ENCODE measurements at regions not wholly inside any gene's neighbourhood (a gene's known extent, or its start where the extent isn't known, plus 50 kb on each side); places are given as distances from the start of the nearest gene placed in this dataset.

- Histone ChIP-seq H3K9ac (ENCODE audit: low read depth in 1 of 2, low read length in 2 of 2) (no peak overlapping the region), H3K27me3 (ENCODE audit: control insufficient read depth in 2 of 2, insufficient read depth in 2 of 2, low read length in 2 of 2) (no peaks in the 10 kb centered on the region), H3K27ac (ENCODE audit: low read depth in 2 of 2, low read length in 2 of 2) (no peak overlapping the region), H3K4me1 (ENCODE audit: control insufficient read depth in 2 of 2, insufficient read depth in 2 of 2, low read length in 2 of 2) (no peaks in the 10 kb centered on the region), H3K4me3 (ENCODE audit: low read length in 2 of 2) (no peak overlapping the region), H3K36me3 (ENCODE audit: control insufficient read depth in 2 of 2, insufficient read depth in 2 of 2, low read length in 2 of 2) (no peaks in the 10 kb centered on the region), H3K9me3 (ENCODE audit: control insufficient read depth in 2 of 2, low read length in 2 of 2) (peaks cover 0 to 2% of the 10 kb centered on the region in 2 donors)
These were observed 840.7 kb downstream of the FAM181B start for GRCh38 chr11:81892770-81893635.

- peaks cover 0 to 2% of the 10 kb centered on the region in 2 donors for H3K9me3 ChIP-seq (ENCODE audit: control insufficient read depth in 2 of 2, low read length in 2 of 2)
- H3K4me3 ChIP-seq (ENCODE audit: low read length in 2 of 2): no peak overlapping the region
- H3K27me3 ChIP-seq (ENCODE audit: control insufficient read depth in 2 of 2, insufficient read depth in 2 of 2, low read length in 2 of 2): no peaks in the 10 kb centered on the region
- H3K36me3 ChIP-seq (ENCODE audit: control insufficient read depth in 2 of 2, insufficient read depth in 2 of 2, low read length in 2 of 2): no peaks in the 10 kb centered on the region
- H3K4me1 ChIP-seq (ENCODE audit: control insufficient read depth in 2 of 2, insufficient read depth in 2 of 2, low read length in 2 of 2): no peaks in the 10 kb centered on the region
- no peak overlapping the region for H3K9ac ChIP-seq (ENCODE audit: low read depth in 1 of 2, low read length in 2 of 2)
- no peak overlapping the region for H3K27ac ChIP-seq (ENCODE audit: low read depth in 2 of 2, low read length in 2 of 2)
These were observed 845.3 kb downstream of the FAM181B start for GRCh38 chr11:81888391-81888790.

GRCh38 chr11:81887671-81888070, 846.0 kb downstream of the FAM181B start:
- Histone ChIP-seq H3K4me1 (ENCODE audit: control insufficient read depth in 2 of 2, insufficient read depth in 2 of 2, low read length in 2 of 2) (no peaks in the 10 kb centered on the region), H3K4me3 (ENCODE audit: low read length in 2 of 2) (no peak overlapping the region), H3K27ac (ENCODE audit: low read depth in 2 of 2, low read length in 2 of 2) (no peak overlapping the region), H3K36me3 (ENCODE audit: control insufficient read depth in 2 of 2, insufficient read depth in 2 of 2, low read length in 2 of 2) (no peaks in the 10 kb centered on the region), H3K9me3 (ENCODE audit: control insufficient read depth in 2 of 2, low read length in 2 of 2) (no peaks in the 10 kb centered on the region), H3K9ac (ENCODE audit: low read depth in 1 of 2, low read length in 2 of 2) (no peak overlapping the region), H3K27me3 (ENCODE audit: control insufficient read depth in 2 of 2, insufficient read depth in 2 of 2, low read length in 2 of 2) (no peaks in the 10 kb centered on the region)

- no peaks in the 10 kb centered on the region for H3K4me1 ChIP-seq (ENCODE audit: control insufficient read depth in 2 of 2, insufficient read depth in 2 of 2, low read length in 2 of 2)
- H3K27me3 ChIP-seq (ENCODE audit: control insufficient read depth in 2 of 2, insufficient read depth in 2 of 2, low read length in 2 of 2): no peaks in the 10 kb centered on the region
- H3K4me3 ChIP-seq (ENCODE audit: low read length in 2 of 2): no peak overlapping the region
- no peak overlapping the region for H3K27ac ChIP-seq (ENCODE audit: low read depth in 2 of 2, low read length in 2 of 2)
- H3K9ac ChIP-seq (ENCODE audit: low read depth in 1 of 2, low read length in 2 of 2): no peak overlapping the region
- no peaks in the 10 kb centered on the region for H3K36me3 ChIP-seq (ENCODE audit: control insufficient read depth in 2 of 2, insufficient read depth in 2 of 2, low read length in 2 of 2)
- no peaks in the 10 kb centered on the region for H3K9me3 ChIP-seq (ENCODE audit: control insufficient read depth in 2 of 2, low read length in 2 of 2)
These were observed 847.1 kb downstream of the FAM181B start for GRCh38 chr11:81886406-81887075.

- no peak overlapping the region for H3K4me3 ChIP-seq (ENCODE audit: low read length in 2 of 2)
- H3K9ac ChIP-seq (ENCODE audit: low read depth in 1 of 2, low read length in 2 of 2): no peak overlapping the region
- no peaks in the 10 kb centered on the region for H3K27me3 ChIP-seq (ENCODE audit: control insufficient read depth in 2 of 2, insufficient read depth in 2 of 2, low read length in 2 of 2)
- no peaks in the 10 kb centered on the region for H3K9me3 ChIP-seq (ENCODE audit: control insufficient read depth in 2 of 2, low read length in 2 of 2)
- H3K4me1 ChIP-seq (ENCODE audit: control insufficient read depth in 2 of 2, insufficient read depth in 2 of 2, low read length in 2 of 2): no peaks in the 10 kb centered on the region
- H3K36me3 ChIP-seq (ENCODE audit: control insufficient read depth in 2 of 2, insufficient read depth in 2 of 2, low read length in 2 of 2): no peaks in the 10 kb centered on the region
- no peak overlapping the region for H3K27ac ChIP-seq (ENCODE audit: low read depth in 2 of 2, low read length in 2 of 2)
These were observed 859.0 kb downstream of the FAM181B start for GRCh38 chr11:81874635-81875034.

GRCh38 chr11:81870815-81871214, 862.8 kb downstream of the FAM181B start:
- Histone ChIP-seq H3K9me3 (ENCODE audit: control insufficient read depth in 2 of 2, low read length in 2 of 2) (no peaks in the 10 kb centered on the region), H3K9ac (ENCODE audit: low read depth in 1 of 2, low read length in 2 of 2) (no peak overlapping the region), H3K4me3 (ENCODE audit: low read length in 2 of 2) (no peak overlapping the region), H3K4me1 (ENCODE audit: control insufficient read depth in 2 of 2, insufficient read depth in 2 of 2, low read length in 2 of 2) (no peaks in the 10 kb centered on the region), H3K27me3 (ENCODE audit: control insufficient read depth in 2 of 2, insufficient read depth in 2 of 2, low read length in 2 of 2) (no peaks in the 10 kb centered on the region), H3K36me3 (ENCODE audit: control insufficient read depth in 2 of 2, insufficient read depth in 2 of 2, low read length in 2 of 2) (no peaks in the 10 kb centered on the region), H3K27ac (ENCODE audit: low read depth in 2 of 2, low read length in 2 of 2) (no peak overlapping the region)

GRCh38 chr11:81870066-81870412, 863.6 kb downstream of the FAM181B start:
- H3K4me3 ChIP-seq (ENCODE audit: low read length in 2 of 2): no peak overlapping the region
- no peaks in the 10 kb centered on the region for H3K27me3 ChIP-seq (ENCODE audit: control insufficient read depth in 2 of 2, insufficient read depth in 2 of 2, low read length in 2 of 2)
- H3K4me1 ChIP-seq (ENCODE audit: control insufficient read depth in 2 of 2, insufficient read depth in 2 of 2, low read length in 2 of 2): no peaks in the 10 kb centered on the region
- H3K9me3 ChIP-seq (ENCODE audit: control insufficient read depth in 2 of 2, low read length in 2 of 2): no peaks in the 10 kb centered on the region
- H3K27ac ChIP-seq (ENCODE audit: low read depth in 2 of 2, low read length in 2 of 2): no peak overlapping the region
- no peaks in the 10 kb centered on the region for H3K36me3 ChIP-seq (ENCODE audit: control insufficient read depth in 2 of 2, insufficient read depth in 2 of 2, low read length in 2 of 2)
- H3K9ac ChIP-seq (ENCODE audit: low read depth in 1 of 2, low read length in 2 of 2): no peak overlapping the region

GRCh38 chr11:81869351-81870065, 864.2 kb downstream of the FAM181B start:
- Histone ChIP-seq H3K36me3 (ENCODE audit: control insufficient read depth in 2 of 2, insufficient read depth in 2 of 2, low read length in 2 of 2) (no peaks in the 10 kb centered on the region), H3K9ac (ENCODE audit: low read depth in 1 of 2, low read length in 2 of 2) (no peak overlapping the region), H3K4me3 (ENCODE audit: low read length in 2 of 2) (peak overlapping the region in 1 of 2 donors; percentile 13), H3K9me3 (ENCODE audit: control insufficient read depth in 2 of 2, low read length in 2 of 2) (no peaks in the 10 kb centered on the region), H3K4me1 (ENCODE audit: control insufficient read depth in 2 of 2, insufficient read depth in 2 of 2, low read length in 2 of 2) (no peaks in the 10 kb centered on the region), H3K27ac (ENCODE audit: low read depth in 2 of 2, low read length in 2 of 2) (no peak overlapping the region), H3K27me3 (ENCODE audit: control insufficient read depth in 2 of 2, insufficient read depth in 2 of 2, low read length in 2 of 2) (no peaks in the 10 kb centered on the region)

- Histone ChIP-seq H3K27ac (ENCODE audit: low read depth in 2 of 2, low read length in 2 of 2) (no peak overlapping the region), H3K36me3 (ENCODE audit: control insufficient read depth in 2 of 2, insufficient read depth in 2 of 2, low read length in 2 of 2) (no peaks in the 10 kb centered on the region), H3K9me3 (ENCODE audit: control insufficient read depth in 2 of 2, low read length in 2 of 2) (no peaks in the 10 kb centered on the region), H3K4me3 (ENCODE audit: low read length in 2 of 2) (no peak overlapping the region), H3K4me1 (ENCODE audit: control insufficient read depth in 2 of 2, insufficient read depth in 2 of 2, low read length in 2 of 2) (no peaks in the 10 kb centered on the region), H3K27me3 (ENCODE audit: control insufficient read depth in 2 of 2, insufficient read depth in 2 of 2, low read length in 2 of 2) (no peaks in the 10 kb centered on the region), H3K9ac (ENCODE audit: low read depth in 1 of 2, low read length in 2 of 2) (no peak overlapping the region)
These were observed 866.8 kb downstream of the FAM181B start for GRCh38 chr11:81866896-81867295.

- no peaks in the 10 kb centered on the region for H3K27me3 ChIP-seq (ENCODE audit: control insufficient read depth in 2 of 2, insufficient read depth in 2 of 2, low read length in 2 of 2)
- no peak overlapping the region for H3K9ac ChIP-seq (ENCODE audit: low read depth in 1 of 2, low read length in 2 of 2)
- H3K9me3 ChIP-seq (ENCODE audit: control insufficient read depth in 2 of 2, low read length in 2 of 2): no peaks in the 10 kb centered on the region
- no peaks in the 10 kb centered on the region for H3K4me1 ChIP-seq (ENCODE audit: control insufficient read depth in 2 of 2, insufficient read depth in 2 of 2, low read length in 2 of 2)
- no peak overlapping the region for H3K27ac ChIP-seq (ENCODE audit: low read depth in 2 of 2, low read length in 2 of 2)
- H3K4me3 ChIP-seq (ENCODE audit: low read length in 2 of 2): no peak overlapping the region
- no peaks in the 10 kb centered on the region for H3K36me3 ChIP-seq (ENCODE audit: control insufficient read depth in 2 of 2, insufficient read depth in 2 of 2, low read length in 2 of 2)
These were observed 876.3 kb downstream of the FAM181B start for GRCh38 chr11:81857386-81857785.

All from mucosa of rectum (tissue), 2 donors.